Natural killer cell (primary cell): ENCODE measurements at regions not wholly inside any gene's neighbourhood (a gene's known extent, or its start where the extent isn't known, plus 50 kb on each side); places are given as distances from the start of the nearest gene placed in this dataset.
"Not testable (repeated sequence)": the region's sequence is repeated elsewhere in the genome, so short reads cannot be mapped to it uniquely, and the experiment has no call there.

Source experiments
- ATAC-seq, 3 donors: fragments of 150-1000 bp in 2 of 3; fragments of 200-7000 bp in 1 of 3; cut with Tn5 transposase; 1 replicate in 1 of 3; 2 replicates in 2 of 3; pipeline ENCODE4 v1.10.0; 2021; ENCODE audit warnings: mild to moderate bottlenecking in 2 of 3, moderate library complexity in 2 of 3
- DNase-seq, 2 donors: peaks; one replicate each; pipeline versions ENCODE4 v3.0.0 to v3.0.0-alpha.2; 2013 to 2021; ENCODE audit warnings: mixed read lengths in 1 of 2
- H3K27ac ChIP-seq: one replicate; pipeline ENCODE4 v1.5.1; 2013; ENCODE audit warnings: mild to moderate bottlenecking, low read length
- H3K27me3 ChIP-seq: one replicate; pipeline ENCODE4 v1.6.1; 2013; ENCODE audit warnings: low read length; ENCODE audit not compliant: control insufficient read depth, insufficient read depth
- H3K36me3 ChIP-seq: one replicate; pipeline ENCODE4 v1.6.1; 2013; ENCODE audit warnings: low read length; ENCODE audit not compliant: control insufficient read depth, insufficient read depth
- H3K4me1 ChIP-seq: one replicate; pipeline ENCODE4 v1.6.1; 2013; ENCODE audit warnings: low read length; ENCODE audit not compliant: control insufficient read depth, insufficient read depth
- H3K4me3 ChIP-seq: one replicate; pipeline ENCODE4 v1.5.1; 2013; ENCODE audit warnings: low read length
- H3K9me3 ChIP-seq: one replicate; pipeline ENCODE4 v1.6.1; 2013; ENCODE audit warnings: low read length; ENCODE audit not compliant: control insufficient read depth, insufficient read depth
- H3K27ac Mint-ChIP-seq, 2 donors: one replicate each; pipeline ENCODE4 v1.8.0; 2022; ENCODE audit warnings: mild to moderate bottlenecking in 2 of 2, mixed read lengths in 2 of 2, moderate library complexity in 1 of 2
- H3K27me3 Mint-ChIP-seq, 2 donors: one replicate each; pipeline ENCODE4 v1.8.0; 2022; ENCODE audit warnings: low read depth in 2 of 2, mixed read lengths in 2 of 2
- H3K36me3 Mint-ChIP-seq: one replicate; pipeline ENCODE4 v1.8.0; 2022; ENCODE audit warnings: mixed read lengths
- H3K4me1 Mint-ChIP-seq, 2 donors: one replicate each; pipeline ENCODE4 v1.8.0; 2022; ENCODE audit warnings: mixed read lengths in 2 of 2
- H3K4me3 Mint-ChIP-seq: one replicate; pipeline ENCODE4 v1.8.0; 2022; ENCODE audit warnings: mild to moderate bottlenecking, moderate library complexity, mixed read lengths
- H3K9me3 Mint-ChIP-seq, 2 donors: one replicate each; pipeline ENCODE4 v1.8.0; 2022; ENCODE audit warnings: mixed read lengths in 2 of 2
- CTCF ChIP-seq: fragments of 200-600 bp; IDR thresholded peaks from one replicate; pipeline ENCODE4 v1.8.0; 2022; ENCODE audit warnings: antibody characterized with exemption
- WGBS: methylation state at CpG from one replicate; pipeline ENCODE4 v1.1.7; 2013; ENCODE audit warnings: missing lambda C conversion rate; ENCODE audit not compliant: insufficient coverage; 5-methylcytosine and 5-hydroxymethylcytosine counted together
- intact Hi-C: fragments of 100-400 bp; cut with micrococcal nuclease; formaldehyde crosslinking; loops from one replicate; pipeline ENCODE4 v1.14.2; 2022

GRCh38 chr4:138775890-138776289 is 239.7 kb upstream of the NOCT start:
- DNase-seq = no peak
- Mint-ChIP-seq H3K4me3 (no peak overlapping the region), H3K27ac (no peak overlapping the region), H3K4me1 (no peaks in the 10 kb centered on the region), H3K27me3 (no peaks in the 10 kb centered on the region), H3K36me3 (no peaks in the 10 kb centered on the region), H3K9me3 (no peaks in the 10 kb centered on the region)
- no peaks in the 10 kb centered on the region for H3K4me1 ChIP-seq
- intact Hi-C loops = no loop called here
- no peaks in the 10 kb centered on the region for H3K9me3 ChIP-seq
- no peaks in the 10 kb centered on the region for H3K27me3 ChIP-seq
- no peak overlapping the region for H3K27ac ChIP-seq
- no peak for ATAC-seq
- TF ChIP-seq CTCF = no peak
- no peak overlapping the region for H3K4me3 ChIP-seq
- WGBS = 35% methylated on average over 4 of the region's 6 CpGs
- no peaks in the 10 kb centered on the region for H3K36me3 ChIP-seq

GRCh38 chr4:138775489-138775888 is 240.1 kb upstream of the NOCT start:
- H3K36me3 ChIP-seq = no peaks in the 10 kb centered on the region
- no peak overlapping the region for H3K4me3 ChIP-seq
- WGBS = 53% methylated on average over 2 of the region's 3 CpGs
- Mint-ChIP-seq H3K4me1 (no peaks in the 10 kb centered on the region), H3K27me3 (no peaks in the 10 kb centered on the region), H3K27ac (no peak overlapping the region), H3K9me3 (no peaks in the 10 kb centered on the region), H3K36me3 (no peaks in the 10 kb centered on the region), H3K4me3 (no peak overlapping the region)
- DNase-seq (no peak), ATAC-seq (no peak)
- no peak overlapping the region for H3K27ac ChIP-seq
- H3K27me3 ChIP-seq = no peaks in the 10 kb centered on the region
- H3K9me3 ChIP-seq = no peaks in the 10 kb centered on the region
- H3K4me1 ChIP-seq = no peaks in the 10 kb centered on the region
- intact Hi-C loops = no loop called here
- TF ChIP-seq CTCF = no peak

GRCh38 chr4:138774940-138775339 is 240.6 kb upstream of the NOCT start:
- H3K27ac Mint-ChIP-seq = no peak overlapping the region
- H3K4me1 Mint-ChIP-seq = no peaks in the 10 kb centered on the region
- H3K36me3 Mint-ChIP-seq = no peaks in the 10 kb centered on the region
- no peaks in the 10 kb centered on the region for H3K4me1 ChIP-seq
- no peak overlapping the region for H3K4me3 ChIP-seq
- DNase-seq (no peak), ATAC-seq (no peak)
- H3K4me3 Mint-ChIP-seq = no peak overlapping the region
- H3K9me3 Mint-ChIP-seq = no peaks in the 10 kb centered on the region
- H3K27me3 ChIP-seq = no peaks in the 10 kb centered on the region
- H3K27ac ChIP-seq = no peak overlapping the region
- intact Hi-C loops = no loop called here
- WGBS = 88% methylated on average over 4 of the region's 4 CpGs
- H3K9me3 ChIP-seq = no peaks in the 10 kb centered on the region
- no peak for TF ChIP-seq CTCF
- H3K27me3 Mint-ChIP-seq = no peaks in the 10 kb centered on the region
- H3K36me3 ChIP-seq = no peaks in the 10 kb centered on the region

GRCh38 chr4:138774125-138774524 is 241.5 kb upstream of the NOCT start:
- H3K4me3 Mint-ChIP-seq, intact Hi-C loops: not testable (repeated sequence)

More at GRCh38 chr4:138774125-138774524, 241.5 kb upstream of the NOCT start:
- not testable (repeated sequence) for H3K4me1 Mint-ChIP-seq, H3K9me3 ChIP-seq, H3K9me3 Mint-ChIP-seq, DNase-seq, H3K36me3 Mint-ChIP-seq, H3K27me3 Mint-ChIP-seq, ATAC-seq, H3K4me3 ChIP-seq, H3K27ac Mint-ChIP-seq, H3K4me1 ChIP-seq, H3K27ac ChIP-seq, H3K27me3 ChIP-seq, H3K36me3 ChIP-seq
- 96% methylated on average over 3 of the region's 4 CpGs for WGBS
